ENCODE measurements at regions not wholly inside any gene's neighbourhood (a gene's known extent, or its start where the extent isn't known, plus 50 kb on each side); places are given as distances from the start of the nearest gene placed in this dataset.

GRCh38 chr9:118575341-118576070 is 793.7 kb downstream of the BRINP1 start:
- no peak for DNase-seq (ENCODE audit: low spot score)

DNA sequence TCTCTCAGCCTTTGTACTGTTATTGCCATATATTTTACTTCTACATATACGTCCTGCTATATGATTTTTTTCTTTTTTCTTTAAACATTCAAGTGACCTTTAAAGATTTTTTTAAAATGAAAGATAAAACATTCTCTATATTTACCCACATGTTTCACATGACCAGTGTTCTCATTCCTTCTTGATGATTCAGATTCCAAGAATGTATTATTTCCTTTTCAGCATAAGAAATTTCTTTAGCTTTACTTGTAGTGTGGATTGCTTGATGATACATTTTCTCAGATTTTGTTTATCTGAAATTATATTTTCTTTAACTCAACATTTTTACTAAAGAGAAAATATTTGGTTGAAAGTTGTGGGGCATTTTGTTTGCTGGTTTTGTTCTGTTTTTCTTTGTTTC is 792.1 kb downstream of the BRINP1 start:
- DNase-seq (ENCODE audit: low spot score) = no peak

DNA sequence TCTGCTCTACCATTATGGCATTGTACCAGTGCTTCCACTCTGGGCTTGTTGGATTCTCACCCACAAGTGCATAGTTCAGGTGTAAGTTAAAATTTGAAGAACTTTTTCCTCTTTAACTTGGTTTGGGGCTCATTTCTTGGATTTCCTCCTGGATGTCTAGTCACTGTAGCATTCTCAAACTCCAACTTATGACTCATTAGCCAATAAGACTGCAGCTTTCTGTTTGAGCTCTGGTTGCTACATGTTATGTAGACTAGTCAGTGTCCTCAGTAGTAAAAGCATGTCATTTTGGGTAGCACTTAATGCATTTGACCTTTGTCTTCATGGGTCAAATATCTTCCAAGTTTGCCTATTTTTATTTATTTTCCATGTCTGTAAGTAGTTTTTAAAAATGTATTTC is 790.8 kb downstream of the BRINP1 start:
- no peak for DNase-seq (ENCODE audit: low spot score)

- no peak for DNase-seq (ENCODE audit: low spot score)
Observed at GRCh38 chr9:118583414-118583813, 785.8 kb downstream of the BRINP1 start.

- no peak for DNase-seq (ENCODE audit: low spot score)
Observed at GRCh38 chr9:118586978-118587377, 782.3 kb downstream of the BRINP1 start.

DNA sequence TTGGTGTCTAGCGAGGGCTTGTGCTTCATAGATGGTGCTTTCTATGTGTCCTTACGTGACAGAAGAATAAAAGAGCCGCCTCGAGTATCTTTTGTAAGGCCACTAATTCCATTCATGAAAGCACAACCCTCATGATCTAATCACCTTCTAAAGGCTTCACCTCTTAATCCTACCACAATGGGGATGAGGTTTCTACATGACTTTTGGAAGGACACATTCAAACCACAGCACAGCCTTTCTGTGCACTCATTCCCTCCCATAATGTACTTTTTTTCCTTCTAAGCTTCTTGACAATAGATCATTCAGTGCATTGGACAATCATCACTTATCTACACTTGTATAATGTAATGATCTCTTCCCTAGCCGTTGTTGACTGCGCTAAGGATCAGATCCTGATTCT is 774.8 kb downstream of the BRINP1 start:
- no peak for DNase-seq (ENCODE audit: low spot score)

GRCh38 chr9:118595719-118596305 is 773.4 kb downstream of the BRINP1 start:
- DNase-seq (ENCODE audit: low spot score) = peak; percentile 7

- DNase-seq (ENCODE audit: low spot score) = no peak
Observed at GRCh38 chr9:118596374-118597015, 772.7 kb downstream of the BRINP1 start.

DNA sequence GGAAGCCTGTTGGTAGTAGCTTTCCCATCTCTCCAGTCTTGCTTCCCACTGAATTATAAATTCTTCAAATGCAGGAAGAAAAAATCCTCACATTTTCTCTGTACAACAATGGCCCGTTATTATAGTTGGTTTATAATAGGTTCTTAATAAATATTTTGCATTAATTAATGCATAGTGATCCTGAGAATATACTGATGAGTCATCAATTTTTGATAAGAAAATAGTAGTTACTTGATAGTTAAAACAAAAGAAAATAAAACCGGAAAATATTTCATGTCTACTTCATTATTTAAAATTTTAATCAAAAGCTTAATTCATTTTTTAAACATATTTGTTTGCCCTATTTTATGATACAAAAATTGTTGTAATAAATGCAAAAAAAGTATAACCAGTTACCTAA is 762.6 kb downstream of the BRINP1 start:
- DNase-seq (ENCODE audit: low spot score) = no peak

DNA sequence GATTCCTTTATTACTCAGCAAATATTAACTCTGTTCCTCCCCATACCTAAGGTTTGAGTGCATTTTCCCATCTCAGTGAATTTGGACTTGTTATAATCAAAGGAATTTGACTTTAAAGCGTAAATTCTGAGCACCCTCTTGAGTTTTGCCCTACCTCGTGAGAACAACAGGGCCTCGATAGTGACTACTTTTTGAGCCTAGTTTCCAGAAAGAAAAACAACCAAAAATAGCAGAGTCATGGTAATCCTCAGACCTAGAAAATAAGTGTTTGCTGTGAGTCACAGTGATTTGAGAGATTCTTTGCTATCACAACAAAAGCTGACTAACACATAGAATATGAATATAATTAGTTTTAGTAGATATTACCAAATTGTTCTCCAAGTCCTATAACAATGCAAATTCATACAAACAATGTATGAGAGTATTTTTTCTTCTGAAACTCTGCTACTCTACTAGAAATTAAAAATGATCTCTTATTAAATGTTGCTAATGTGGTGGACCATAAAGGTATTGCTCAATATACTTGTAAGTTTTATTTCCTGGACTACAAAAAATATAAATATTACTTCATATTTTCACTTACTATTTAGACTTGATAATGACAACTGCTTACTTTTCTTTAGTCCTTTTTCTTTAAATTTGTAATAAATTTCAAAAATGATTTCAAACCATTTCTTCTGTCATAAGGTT is 759.7 kb downstream of the BRINP1 start:
- DNase-seq (ENCODE audit: low spot score) = no peak

DNA sequence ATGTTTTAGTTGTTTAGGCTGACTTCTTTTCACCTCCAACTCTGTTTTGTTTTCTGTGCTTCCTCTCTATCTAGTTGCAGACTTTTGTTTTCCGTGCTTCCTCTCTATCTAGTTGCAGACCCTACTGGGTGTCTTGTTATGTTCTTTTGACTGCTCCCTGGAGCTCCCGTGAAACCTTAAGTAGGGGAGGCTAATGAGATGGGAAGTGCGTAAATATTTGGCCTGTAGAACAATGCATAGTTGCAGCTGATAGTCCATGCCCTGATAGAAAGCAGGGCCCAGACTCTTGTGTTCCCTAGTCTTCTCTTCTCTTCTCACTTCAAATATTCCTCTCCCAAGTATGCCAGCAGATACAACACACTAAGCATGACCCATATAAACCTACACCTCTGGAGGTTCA is 757.0 kb downstream of the BRINP1 start:
- DNase-seq (ENCODE audit: low spot score) = no peak

GRCh38 chr9:118613996-118614395 is 755.2 kb downstream of the BRINP1 start:
- DNase-seq (ENCODE audit: low spot score) = no peak

GRCh38 chr9:118618084-118618483 is 751.2 kb downstream of the BRINP1 start:
- no peak for DNase-seq (ENCODE audit: low spot score)

- no peak for DNase-seq (ENCODE audit: low spot score)
Observed at GRCh38 chr9:118618849-118619248, 750.4 kb downstream of the BRINP1 start.

DNA sequence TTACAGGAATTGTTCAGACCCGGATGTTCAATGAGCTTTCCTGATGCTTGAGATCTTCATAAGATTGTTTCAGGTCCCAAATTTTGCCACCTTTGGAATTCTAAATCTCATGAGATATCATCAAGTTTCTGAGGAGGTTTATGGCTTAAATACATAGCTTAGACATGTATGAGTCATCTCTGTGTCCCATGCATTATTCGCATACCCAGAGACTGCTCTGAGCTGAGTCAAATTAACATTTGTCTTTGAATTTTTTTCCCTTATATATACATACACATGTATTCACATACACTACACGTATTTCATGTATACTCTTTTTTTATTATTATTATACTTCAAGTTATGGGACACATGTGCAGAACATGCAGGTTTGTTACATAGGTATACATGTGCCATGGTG is 744.6 kb downstream of the BRINP1 start:
- DNase-seq (ENCODE audit: low spot score) = no peak

DNA sequence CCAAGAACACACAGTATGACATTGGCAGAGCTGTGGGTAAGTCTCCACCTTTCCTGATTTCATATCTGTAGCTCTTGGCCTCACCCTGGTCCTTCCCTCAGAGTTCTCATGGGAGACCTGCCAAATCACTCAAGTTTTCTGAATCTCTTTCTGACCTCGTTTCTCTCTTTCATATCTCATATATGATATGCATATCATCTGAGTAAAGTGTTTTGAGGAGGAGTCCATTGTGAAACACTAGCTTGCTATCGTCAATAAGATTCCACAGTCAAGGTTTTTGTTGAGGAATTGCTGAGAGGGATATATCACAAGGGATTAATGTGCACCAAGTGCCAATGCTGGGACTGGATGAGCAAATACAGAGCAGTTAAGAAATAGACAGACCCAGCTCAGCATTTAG is 739.2 kb downstream of the BRINP1 start:
- DNase-seq (ENCODE audit: low spot score) = no peak

DNA sequence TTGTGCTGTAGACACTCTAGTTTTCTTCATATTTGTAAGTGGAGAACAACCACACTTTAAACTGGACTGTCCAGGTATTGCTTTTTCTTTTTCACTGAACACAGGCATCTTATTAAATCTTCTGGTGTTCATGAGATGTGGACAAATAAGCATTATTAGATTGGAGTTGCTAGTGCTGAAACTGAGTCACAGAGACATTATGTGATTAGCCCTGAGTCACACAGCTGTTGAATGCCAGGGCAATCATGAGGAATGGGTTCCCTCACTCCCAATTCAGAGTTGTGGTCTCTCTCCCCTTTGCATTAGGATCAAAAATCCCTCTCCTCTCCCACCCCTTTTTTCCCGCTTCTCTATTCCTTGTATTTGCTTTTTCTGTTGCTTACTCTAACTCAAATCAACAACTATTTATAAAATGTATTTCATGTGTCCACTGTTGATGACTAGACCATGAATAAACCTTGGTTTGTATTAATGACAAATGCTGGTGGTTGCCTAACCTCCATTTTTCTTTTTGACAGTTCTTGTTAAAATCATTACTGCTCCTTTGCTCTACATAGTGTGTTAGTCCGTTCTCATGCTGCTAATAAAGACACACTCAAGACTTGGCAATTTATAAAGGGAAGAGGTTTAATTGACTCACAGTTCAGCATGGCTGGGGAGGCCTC is 738.2 kb downstream of the BRINP1 start:
- DNase-seq (ENCODE audit: low spot score) = no peak

DNA sequence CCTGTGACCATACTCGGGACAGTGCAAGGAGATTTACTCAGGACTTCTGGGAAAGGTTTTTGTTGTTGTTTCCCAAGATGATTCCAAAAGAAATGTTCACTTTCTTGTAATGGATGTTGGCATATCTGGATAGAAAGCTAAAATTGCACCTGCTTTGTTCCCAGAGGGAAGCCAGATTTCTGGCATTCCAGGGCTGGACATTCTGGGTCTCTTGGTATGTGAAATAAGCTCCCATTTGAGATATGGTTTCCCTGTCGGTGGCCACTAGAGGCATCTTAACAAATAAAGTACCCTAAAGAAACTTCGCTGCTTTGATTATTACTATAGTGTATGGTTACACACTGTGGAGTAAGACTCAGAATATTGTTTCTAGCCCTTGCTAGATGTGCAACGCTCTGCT is 737.3 kb downstream of the BRINP1 start:
- DNase-seq (ENCODE audit: low spot score) = no peak

DNA sequence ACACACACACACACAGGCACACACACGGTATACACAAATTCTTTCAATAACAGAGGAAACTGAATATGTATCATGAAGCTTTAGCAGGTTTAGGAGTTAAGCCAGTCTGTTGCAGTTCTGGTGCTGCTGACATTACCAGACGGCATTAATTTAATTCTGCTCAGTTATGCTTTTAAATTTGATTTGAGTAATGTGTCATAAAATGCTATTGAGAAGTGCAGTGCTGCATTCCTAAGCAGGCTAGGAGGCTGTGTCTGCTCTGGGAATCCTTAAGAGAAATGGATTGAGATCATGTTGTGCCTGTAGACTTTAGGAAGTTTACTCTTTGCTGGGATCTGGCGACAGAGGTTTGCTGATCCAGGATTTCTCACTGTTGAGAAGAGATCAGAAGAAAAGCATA is 733.8 kb downstream of the BRINP1 start:
- DNase-seq (ENCODE audit: low spot score) = no peak

GRCh38 chr9:118637681-118638080 is 731.6 kb downstream of the BRINP1 start:
- no peak for DNase-seq (ENCODE audit: low spot score)

DNA sequence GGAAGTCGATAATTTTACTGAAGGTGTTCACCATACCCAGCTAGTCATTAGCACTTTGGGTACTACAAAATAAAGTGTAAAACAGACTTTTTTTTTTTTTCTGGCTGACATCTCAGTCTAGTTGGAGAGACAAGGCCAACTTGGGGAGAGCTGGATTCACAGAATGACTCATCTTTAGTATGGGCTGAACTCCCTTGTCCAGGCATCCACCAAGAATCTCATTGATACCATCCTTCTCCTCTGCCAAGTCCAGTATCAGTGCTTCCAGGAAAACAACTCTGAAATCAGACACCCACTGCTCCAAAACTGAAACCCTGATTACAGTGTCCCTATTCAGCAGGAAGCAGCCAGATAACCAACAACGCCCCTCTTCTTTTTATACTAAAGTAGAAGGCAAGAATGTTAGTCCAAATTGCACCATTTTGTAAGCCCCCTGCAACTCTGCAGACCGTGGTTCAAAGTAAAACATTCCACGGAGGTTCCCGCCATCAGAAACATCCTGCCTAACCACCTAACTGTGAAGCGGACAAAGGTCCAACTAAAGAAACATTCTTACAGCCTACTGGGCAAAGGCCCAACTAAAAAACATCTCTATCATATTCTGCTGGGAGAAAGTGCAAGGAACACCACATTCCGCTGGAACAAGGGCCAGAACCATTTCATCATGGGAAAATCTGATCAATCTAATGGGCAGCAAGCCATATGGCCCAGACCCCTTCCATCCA is 728.2 kb downstream of the BRINP1 start:
- no peak for DNase-seq (ENCODE audit: low spot score)
